Lower leg skin (tissue), 4 donors: ENCODE measurements at regions not wholly inside any gene's neighbourhood (a gene's known extent, or its start where the extent isn't known, plus 50 kb on each side); places are given as distances from the start of the nearest gene placed in this dataset.

Source experiments
- DNase-seq, 2 donors: peaks; one replicate each; pipeline ENCODE4 v3.0.0-alpha.2; 2019; ENCODE audit warnings: low spot score in 2 of 2
- H3K4me3 ChIP-seq: fragments of 200-600 bp; sonication (generic); 2 replicates; pipeline ENCODE4 v1.5.1; 2017; ENCODE audit warnings: mild to moderate bottlenecking, low read depth; ENCODE audit not compliant: poor library complexity, severe bottlenecking
- POLR2A ChIP-seq, 2 donors: fragments of 450-650 bp; IDR thresholded peaks; one replicate each; pipeline ENCODE4 v1.6.1; 2016 to 2017; ENCODE audit warnings: antibody characterized with exemption in 2 of 2, mild to moderate bottlenecking in 1 of 2, moderate library complexity in 1 of 2
- WGBS, 2 donors: methylation state at CpG; one replicate each; pipeline ENCODE4 v1.1.5; 2018; 5-methylcytosine and 5-hydroxymethylcytosine counted together
- intact Hi-C: fragments of 100-400 bp; cut with DNase I; formaldehyde crosslinking; loops from one replicate; pipeline ENCODE4 v1.15.0; 2023; ENCODE audit warnings: low total_unique reads
- TF ChIP-seq, protein P1 (sequence below), 3 donors: fragments of 450-650 bp; IDR thresholded peaks; one replicate each; pipeline ENCODE4 v1.5.1; 2016; ENCODE audit warnings: antibody characterized with exemption in 3 of 3, mild to moderate bottlenecking in 3 of 3, moderate library complexity in 2 of 3

DNA sequence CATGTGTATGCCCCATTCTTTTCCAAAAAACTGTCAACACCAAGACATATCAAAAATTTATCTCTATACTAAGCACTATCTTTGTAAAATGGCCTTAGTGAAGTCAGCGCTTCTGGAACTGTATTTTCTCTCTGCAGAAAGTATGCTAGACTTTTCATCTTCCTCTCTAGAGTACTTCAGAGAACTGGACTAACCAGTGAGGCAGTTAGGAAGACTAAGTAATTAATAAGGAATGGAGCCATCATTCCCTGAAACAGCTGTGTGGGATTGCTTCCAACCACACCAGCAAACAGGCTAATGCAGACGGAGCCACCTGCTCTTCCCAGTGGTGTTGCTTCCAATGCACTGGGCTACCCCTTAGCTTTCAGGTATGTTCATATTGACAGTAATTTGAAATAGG, 169.1 kb upstream of the FUT9 start:
- intact Hi-C loops = no loop called here
- no peak overlapping the region for H3K4me3 ChIP-seq
- DNase-seq = no peak
- TF ChIP-seq, protein P1, sequence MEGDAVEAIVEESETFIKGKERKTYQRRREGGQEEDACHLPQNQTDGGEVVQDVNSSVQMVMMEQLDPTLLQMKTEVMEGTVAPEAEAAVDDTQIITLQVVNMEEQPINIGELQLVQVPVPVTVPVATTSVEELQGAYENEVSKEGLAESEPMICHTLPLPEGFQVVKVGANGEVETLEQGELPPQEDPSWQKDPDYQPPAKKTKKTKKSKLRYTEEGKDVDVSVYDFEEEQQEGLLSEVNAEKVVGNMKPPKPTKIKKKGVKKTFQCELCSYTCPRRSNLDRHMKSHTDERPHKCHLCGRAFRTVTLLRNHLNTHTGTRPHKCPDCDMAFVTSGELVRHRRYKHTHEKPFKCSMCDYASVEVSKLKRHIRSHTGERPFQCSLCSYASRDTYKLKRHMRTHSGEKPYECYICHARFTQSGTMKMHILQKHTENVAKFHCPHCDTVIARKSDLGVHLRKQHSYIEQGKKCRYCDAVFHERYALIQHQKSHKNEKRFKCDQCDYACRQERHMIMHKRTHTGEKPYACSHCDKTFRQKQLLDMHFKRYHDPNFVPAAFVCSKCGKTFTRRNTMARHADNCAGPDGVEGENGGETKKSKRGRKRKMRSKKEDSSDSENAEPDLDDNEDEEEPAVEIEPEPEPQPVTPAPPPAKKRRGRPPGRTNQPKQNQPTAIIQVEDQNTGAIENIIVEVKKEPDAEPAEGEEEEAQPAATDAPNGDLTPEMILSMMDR (IDR thresholded peaks at IDR 0.05) = no peak
- no peak for TF ChIP-seq POLR2A (IDR thresholded peaks at IDR 0.05)
- WGBS, 2 donors = 35 to 51% methylated on average over 2 of the region's 2 CpGs

DNA sequence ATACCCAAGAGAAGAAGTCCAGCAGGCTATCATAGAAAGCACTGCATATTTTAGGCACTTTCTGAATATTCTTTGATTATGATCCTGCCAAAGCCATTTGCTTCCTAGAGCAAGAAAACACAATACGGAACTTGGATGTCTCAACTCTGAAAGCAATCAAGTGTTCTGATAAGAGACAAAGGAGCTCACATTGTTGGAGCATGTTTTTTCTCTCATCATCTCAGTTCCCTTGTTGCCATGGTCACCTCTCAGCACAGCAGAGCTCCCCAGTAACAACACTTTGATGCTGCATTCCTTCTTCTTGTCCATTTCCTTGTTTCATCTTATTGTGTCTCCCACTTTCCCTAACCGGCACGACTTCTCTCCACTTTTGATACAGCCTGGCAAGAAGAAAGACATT, 168.7 kb upstream of the FUT9 start:
- TF ChIP-seq, protein P1 (IDR thresholded peaks at IDR 0.05) = no peak
- TF ChIP-seq POLR2A (IDR thresholded peaks at IDR 0.05) = no peak
- intact Hi-C loops = no loop called here
- 76 to 80% methylated on average over 3 of the region's 3 CpGs for WGBS, 2 donors
- no peak overlapping the region for H3K4me3 ChIP-seq
- no peak for DNase-seq

DNA sequence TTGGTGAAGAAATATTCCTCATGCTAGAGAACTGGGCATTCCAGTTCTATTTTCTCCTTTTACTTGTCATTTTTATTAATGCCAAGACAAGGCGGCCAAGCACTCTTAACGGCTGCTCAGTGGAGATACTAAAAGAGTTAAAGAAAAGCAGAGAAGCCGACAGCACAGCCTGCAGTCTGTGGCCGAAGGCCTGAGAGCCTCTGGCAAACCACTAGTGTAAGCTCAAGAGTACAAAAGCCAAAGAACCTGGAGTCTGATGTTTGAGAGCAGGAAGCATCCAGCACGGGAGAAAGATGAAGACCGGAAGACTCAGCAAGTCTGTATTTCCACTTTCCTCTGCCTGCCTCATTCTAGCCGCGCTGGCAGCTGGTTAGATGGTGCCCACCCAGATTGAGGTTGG, 167.1 kb upstream of the FUT9 start:
- no peak overlapping the region for H3K4me3 ChIP-seq
- WGBS, 2 donors = 43 to 52% methylated on average over 8 of the region's 8 CpGs
- intact Hi-C loops = no loop called here
- no peak for TF ChIP-seq POLR2A (IDR thresholded peaks at IDR 0.05)
- TF ChIP-seq, protein P1 (IDR thresholded peaks at IDR 0.05) = no peak
- no peak for DNase-seq

DNA sequence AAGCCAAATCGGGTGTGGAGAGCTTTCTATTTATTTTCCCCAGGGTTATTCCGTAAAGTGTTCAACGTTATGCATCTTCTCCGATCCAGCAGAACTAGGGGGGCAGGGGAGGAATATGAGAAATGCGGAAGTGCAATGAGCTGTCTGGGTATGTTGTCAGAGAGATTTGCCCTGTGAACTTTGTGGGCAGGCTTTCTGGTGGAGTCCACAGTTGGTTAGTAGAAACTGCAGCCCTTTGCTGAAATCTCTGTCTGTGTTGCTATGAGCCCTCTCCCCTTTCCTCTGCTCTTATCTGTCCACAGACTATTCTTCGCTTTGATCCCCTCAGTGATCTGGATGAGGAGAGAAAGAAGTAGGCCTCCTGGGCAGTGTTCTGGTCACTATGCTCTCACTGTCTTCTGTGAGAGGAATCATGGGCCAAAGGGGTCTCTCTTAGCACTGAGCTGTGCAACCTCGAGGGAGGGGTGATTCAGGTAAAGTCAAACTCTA, 158.9 kb upstream of the FUT9 start:
- 85 to 87% methylated on average over 7 of the region's 7 CpGs for WGBS, 2 donors
- intact Hi-C loops = no loop called here
- DNase-seq = no peak
- H3K4me3 ChIP-seq = no peak overlapping the region
- TF ChIP-seq, protein P1 (IDR thresholded peaks at IDR 0.05) = no peak
- no peak for TF ChIP-seq POLR2A (IDR thresholded peaks at IDR 0.05)

DNA sequence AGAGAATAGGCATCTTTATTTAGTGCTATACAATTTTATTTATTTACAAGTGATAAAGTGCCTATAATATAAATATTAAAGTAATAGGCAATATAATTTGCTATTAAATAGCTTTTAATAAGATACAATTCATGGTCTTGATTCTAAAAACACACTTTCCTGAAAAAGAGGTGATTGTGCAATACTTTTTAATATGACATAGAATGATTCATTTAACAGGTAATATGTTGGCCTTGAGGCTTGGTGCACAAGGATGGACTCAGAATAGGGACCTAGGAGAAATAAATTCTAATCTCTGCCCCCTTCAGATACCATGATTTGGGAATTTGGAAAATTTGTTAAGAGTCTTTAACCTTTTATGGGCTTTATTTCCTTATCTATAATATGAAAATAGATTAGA, 149.9 kb upstream of the FUT9 start:
- H3K4me3 ChIP-seq = no peak overlapping the region
- TF ChIP-seq POLR2A (IDR thresholded peaks at IDR 0.05) = no peak
- TF ChIP-seq, protein P1 (IDR thresholded peaks at IDR 0.05) = no peak
- DNase-seq = no peak
- intact Hi-C loops = no loop called here

DNA sequence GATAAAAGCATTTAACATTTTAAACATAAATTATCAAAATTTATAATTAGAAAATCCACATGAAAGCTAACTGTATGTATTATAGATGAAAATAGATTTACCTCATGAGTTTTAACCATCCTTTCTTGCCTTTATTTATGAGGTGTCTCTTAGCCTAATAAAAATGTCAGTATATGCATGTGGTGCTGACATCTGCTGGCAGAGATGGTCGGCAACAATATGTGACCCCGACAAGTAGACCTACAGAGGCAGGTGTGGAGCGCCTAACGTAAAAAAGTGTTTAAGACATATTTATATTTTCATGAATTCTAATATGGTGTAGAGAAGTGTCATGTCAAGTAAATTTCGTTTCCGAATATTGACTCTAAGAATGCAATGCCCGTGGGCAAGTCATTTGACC, 149.0 kb upstream of the FUT9 start:
- intact Hi-C loops = no loop called here
- H3K4me3 ChIP-seq = no peak overlapping the region
- TF ChIP-seq, protein P1 (IDR thresholded peaks at IDR 0.05) = no peak
- no peak for TF ChIP-seq POLR2A (IDR thresholded peaks at IDR 0.05)
- DNase-seq = no peak
- 35 to 45% methylated on average over 7 of the region's 7 CpGs for WGBS, 2 donors
